Mesothelial cell of epicardium (in vitro differentiated cells): ENCODE measurements at regions not wholly inside any gene's neighbourhood (a gene's known extent, or its start where the extent isn't known, plus 50 kb on each side); places are given as distances from the start of the nearest gene placed in this dataset.

Experiments
- DNase-seq, 2 experiments: peaks; one replicate each; pipeline ENCODE4 v3.0.0; 2021; ENCODE audit warnings: low spot score in 2 of 2; ENCODE audit not compliant: unreplicated experiment in 2 of 2
- H3K27ac Mint-ChIP-seq: 2 replicates; pipeline ENCODE4 v1.8.0; 2021; ENCODE audit warnings: mixed read lengths
- H3K27me3 Mint-ChIP-seq: 2 replicates; pipeline ENCODE4 v1.8.0; 2021; ENCODE audit warnings: low read depth, mixed read lengths
- H3K36me3 Mint-ChIP-seq: 2 replicates; pipeline ENCODE4 v1.8.0; 2021; ENCODE audit warnings: mixed read lengths
- H3K4me1 Mint-ChIP-seq: 2 replicates; pipeline ENCODE4 v1.8.0; 2021; ENCODE audit warnings: mixed read lengths
- H3K4me3 Mint-ChIP-seq: 2 replicates; pipeline ENCODE4 v1.8.0; 2021; ENCODE audit warnings: mild to moderate bottlenecking, moderate library complexity, mixed read lengths
- H3K9me3 Mint-ChIP-seq: 2 replicates; pipeline ENCODE4 v1.8.0; 2021; ENCODE audit warnings: mixed read lengths
- TF ChIP-seq, protein P1 (sequence below): fragments of 200-600 bp; sonication (generic); IDR thresholded peaks from one replicate; pipeline ENCODE4 v1.5.0; 2021; ENCODE audit warnings: antibody characterized with exemption; ENCODE audit not compliant: unreplicated experiment

GRCh38 chrX:40158036-40158706 lies 60.4 kb upstream of the BCOR start:
- Mint-ChIP-seq H3K4me1 (peaks cover 23% of the 10 kb centered on the region), H3K4me3 (peak overlapping the region; percentile 71), H3K9me3 (peaks cover 4% of the 10 kb centered on the region), H3K36me3 (no peaks in the 10 kb centered on the region), H3K27me3 (peaks cover 11% of the 10 kb centered on the region), H3K27ac (peak overlapping the region; percentile 61)
- TF ChIP-seq, protein P1, sequence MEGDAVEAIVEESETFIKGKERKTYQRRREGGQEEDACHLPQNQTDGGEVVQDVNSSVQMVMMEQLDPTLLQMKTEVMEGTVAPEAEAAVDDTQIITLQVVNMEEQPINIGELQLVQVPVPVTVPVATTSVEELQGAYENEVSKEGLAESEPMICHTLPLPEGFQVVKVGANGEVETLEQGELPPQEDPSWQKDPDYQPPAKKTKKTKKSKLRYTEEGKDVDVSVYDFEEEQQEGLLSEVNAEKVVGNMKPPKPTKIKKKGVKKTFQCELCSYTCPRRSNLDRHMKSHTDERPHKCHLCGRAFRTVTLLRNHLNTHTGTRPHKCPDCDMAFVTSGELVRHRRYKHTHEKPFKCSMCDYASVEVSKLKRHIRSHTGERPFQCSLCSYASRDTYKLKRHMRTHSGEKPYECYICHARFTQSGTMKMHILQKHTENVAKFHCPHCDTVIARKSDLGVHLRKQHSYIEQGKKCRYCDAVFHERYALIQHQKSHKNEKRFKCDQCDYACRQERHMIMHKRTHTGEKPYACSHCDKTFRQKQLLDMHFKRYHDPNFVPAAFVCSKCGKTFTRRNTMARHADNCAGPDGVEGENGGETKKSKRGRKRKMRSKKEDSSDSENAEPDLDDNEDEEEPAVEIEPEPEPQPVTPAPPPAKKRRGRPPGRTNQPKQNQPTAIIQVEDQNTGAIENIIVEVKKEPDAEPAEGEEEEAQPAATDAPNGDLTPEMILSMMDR: peak; percentile 13
- no peak for DNase-seq

GRCh38 chrX:40157228-40158035 lies 59.7 kb upstream of the BCOR start:
- Mint-ChIP-seq H3K27me3 (peaks cover 7% of the 10 kb centered on the region), H3K4me1 (peaks cover 23% of the 10 kb centered on the region), H3K9me3 (no peaks in the 10 kb centered on the region), H3K27ac (peak overlapping the region; percentile 30), H3K36me3 (no peaks in the 10 kb centered on the region), H3K4me3 (peak overlapping the region; percentile 44)
- no peak for DNase-seq
- TF ChIP-seq, protein P1: no peak

- no peaks in the 10 kb centered on the region for H3K36me3 Mint-ChIP-seq
- no peaks in the 10 kb centered on the region for H3K27me3 Mint-ChIP-seq
- H3K4me1 Mint-ChIP-seq: peaks cover 25% of the 10 kb centered on the region
- peak overlapping the region; percentile 25 for H3K27ac Mint-ChIP-seq
- no peak for DNase-seq
- H3K4me3 Mint-ChIP-seq: peak overlapping the region; percentile 44
- H3K9me3 Mint-ChIP-seq: no peaks in the 10 kb centered on the region
- TF ChIP-seq, protein P1: no peak
Measured at GRCh38 chrX:40156470-40157227, 58.9 kb upstream of the BCOR start.

DNA sequence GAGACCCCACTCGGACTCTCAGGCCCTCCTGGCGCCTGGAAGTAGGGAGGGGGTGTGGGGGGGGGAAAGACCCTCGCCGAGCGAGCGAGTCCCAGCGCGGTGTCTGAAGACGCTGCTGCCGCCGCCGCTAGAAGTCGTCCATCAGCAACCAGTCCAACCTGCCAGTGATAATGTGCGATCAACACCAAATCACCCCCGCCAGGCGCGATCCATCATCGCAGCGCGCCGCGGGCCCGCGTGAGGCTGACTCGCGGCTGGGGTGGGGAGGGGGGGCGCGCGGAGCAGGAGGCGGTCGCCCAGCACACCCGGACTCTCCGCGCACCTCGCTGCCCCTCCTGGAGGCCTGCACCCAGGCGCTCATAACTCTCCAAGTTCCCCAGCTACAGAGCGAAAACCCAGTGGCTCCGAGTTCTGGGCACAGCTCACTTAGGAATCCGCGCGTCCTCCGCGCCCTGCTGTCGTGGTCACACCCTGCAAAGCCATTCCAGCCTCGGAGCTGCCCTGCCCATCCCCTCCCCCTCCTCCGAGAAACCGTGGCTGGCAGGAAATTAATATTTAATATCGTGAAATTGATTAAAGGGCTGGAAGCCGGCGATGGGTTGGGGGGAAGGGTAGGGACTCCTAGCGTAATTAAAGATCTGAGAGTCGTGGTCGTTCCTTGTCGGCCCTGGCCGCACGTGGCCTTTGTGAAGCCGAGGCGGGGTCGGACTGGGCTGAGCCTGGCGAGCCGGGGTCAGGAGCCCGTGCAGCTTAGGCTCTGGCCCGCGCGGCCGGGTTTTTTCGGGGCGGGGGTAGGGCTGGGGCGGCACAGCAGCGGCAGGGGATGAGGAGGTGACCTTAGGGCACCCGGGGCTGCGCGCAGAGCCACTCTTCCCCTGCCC lies 58.1 kb upstream of the BCOR start:
- TF ChIP-seq, protein P1: no peak
- Mint-ChIP-seq H3K4me3 (peak overlapping the region; percentile 72), H3K9me3 (no peaks in the 10 kb centered on the region), H3K36me3 (no peaks in the 10 kb centered on the region), H3K4me1 (peaks cover 28% of the 10 kb centered on the region), H3K27ac (peak overlapping the region; percentile 21), H3K27me3 (no peaks in the 10 kb centered on the region)
- no peak for DNase-seq
